CD4-positive, alpha-beta T cell treated with Interleukin-6 at 100 ng/mL for 8 hours (primary cell): ENCODE measurements at regions not wholly inside any gene's neighbourhood (a gene's known extent, or its start where the extent isn't known, plus 50 kb on each side); places are given as distances from the start of the nearest gene placed in this dataset.

Source experiments
- DNase-seq: peaks from one replicate; pipeline ENCODE4 v3.0.0-alpha.2; 2020; ENCODE audit warnings: mixed read lengths, low spot score

GRCh38 chr2:2848621-2849333 lies 517.7 kb upstream of the MYT1L start:
- DNase-seq: no peak

- no peak for DNase-seq
Observed at GRCh38 chr2:2848198-2848597, 517.1 kb upstream of the MYT1L start.

DNA sequence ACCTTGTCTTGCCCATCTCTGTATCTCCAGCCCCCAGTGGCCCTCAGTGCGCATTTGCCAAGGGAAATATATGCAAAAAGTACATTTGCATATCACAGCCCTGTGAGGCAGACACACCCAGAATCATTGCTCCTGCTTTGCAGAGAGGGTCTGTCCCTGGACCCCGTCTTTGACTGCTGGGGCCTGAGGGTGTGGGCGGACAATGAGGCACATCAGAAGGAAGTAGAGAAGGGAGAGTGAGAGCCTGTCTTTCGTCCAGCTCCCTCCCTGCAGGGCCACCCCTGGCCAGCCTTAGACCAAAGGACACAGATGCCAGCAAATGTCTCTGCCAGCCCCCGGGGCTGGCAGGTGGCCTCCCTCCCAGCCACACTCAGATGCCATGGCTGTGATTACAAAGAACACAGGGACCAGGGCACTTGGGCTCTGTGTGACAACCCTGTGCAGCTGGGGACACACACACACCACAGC lies 516.2 kb upstream of the MYT1L start:
- no peak for DNase-seq

GRCh38 chr2:2846332-2847208 lies 515.5 kb upstream of the MYT1L start:
- DNase-seq: no peak

- no peak for DNase-seq
Observed at GRCh38 chr2:2845806-2846315, 514.8 kb upstream of the MYT1L start.

- no peak for DNase-seq
Observed at GRCh38 chr2:2845267-2845666, 514.2 kb upstream of the MYT1L start.

DNA sequence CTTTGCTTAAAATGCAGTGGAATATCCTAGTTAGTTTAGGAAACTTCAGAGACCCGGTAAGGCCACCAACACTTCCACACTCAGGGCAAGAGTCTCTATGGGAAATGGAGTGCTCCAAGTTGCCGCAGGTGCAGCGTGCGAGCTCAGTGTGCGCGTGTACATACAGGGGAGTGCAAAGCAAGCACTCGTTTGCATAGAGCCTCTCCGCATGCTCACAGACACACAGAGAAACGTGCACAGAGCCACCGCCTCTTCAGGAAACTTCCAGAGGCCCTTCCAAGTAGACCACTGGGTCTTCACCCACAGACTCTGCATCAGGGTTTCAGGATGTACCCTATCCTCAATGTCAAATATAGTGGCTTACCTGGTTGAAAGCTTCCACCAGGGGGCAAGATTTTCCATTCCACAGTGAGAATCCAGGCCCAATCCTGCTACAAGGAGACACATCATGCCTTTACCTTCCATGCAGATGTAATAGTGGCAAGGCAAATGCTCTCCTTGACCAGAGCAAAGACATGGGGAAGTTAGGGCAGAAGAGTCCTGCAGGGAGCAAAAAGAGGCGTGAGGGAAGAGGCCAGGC lies 513.0 kb upstream of the MYT1L start:
- no peak for DNase-seq

DNA sequence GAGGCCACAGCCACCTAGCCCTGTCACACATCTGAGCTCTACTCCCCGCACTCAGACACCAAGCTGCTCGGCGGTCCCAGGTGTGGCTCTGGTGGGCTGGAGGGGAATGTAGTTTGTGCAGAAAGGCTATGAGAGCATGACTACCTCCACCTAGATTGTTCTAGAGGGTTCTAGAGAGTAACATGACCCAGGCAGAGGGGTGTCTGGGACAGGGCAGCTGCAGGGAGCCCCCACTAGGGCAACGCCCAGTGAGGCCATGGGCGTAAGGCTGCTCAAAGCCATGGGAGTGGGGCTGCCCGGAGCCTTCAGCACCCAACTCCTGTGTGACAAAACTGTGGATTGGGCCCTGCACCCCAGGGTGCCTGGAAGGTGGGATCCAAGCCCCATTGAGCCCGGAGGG lies 511.4 kb upstream of the MYT1L start:
- no peak for DNase-seq

GRCh38 chr2:2840681-2841300 lies 509.7 kb upstream of the MYT1L start:
- DNase-seq: no peak

DNA sequence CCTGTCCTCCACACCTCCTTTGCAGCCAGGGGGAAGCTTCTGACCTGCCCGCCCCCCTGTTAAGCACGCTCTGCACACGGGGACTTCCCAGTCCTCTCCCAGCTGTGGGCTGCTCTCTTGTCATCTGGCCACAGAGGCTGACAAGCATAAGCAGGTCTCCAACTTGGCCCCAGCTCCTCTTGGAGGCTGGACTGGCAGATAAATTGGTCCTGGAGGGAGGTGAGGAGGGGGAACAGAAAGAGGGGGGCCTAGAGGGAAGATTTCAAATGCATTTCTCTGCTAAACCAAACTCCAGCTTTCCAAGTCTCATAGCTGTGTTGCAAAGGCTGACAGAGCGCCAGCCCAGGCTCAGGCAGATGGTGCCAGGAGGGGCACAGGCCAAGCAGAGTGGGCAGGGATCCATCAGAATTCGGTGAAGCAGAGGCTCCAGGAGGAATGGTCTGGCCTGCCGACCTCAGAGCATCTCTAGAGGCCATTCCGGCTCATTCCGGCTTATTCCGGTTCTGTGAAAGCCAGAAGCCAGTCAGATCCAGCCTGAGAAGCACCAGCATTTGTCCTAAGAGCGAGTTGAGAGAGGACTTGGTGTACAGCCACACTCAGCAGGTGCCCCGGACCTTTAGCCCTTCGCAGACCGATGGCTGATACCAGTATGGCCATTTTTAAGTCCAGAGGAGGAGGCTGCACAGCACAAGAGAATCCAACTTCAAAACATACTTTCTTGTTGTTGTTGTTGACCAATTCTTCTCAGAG lies 508.9 kb upstream of the MYT1L start:
- DNase-seq: no peak

- DNase-seq: no peak
Observed at GRCh38 chr2:2839393-2839781, 508.3 kb upstream of the MYT1L start.

GRCh38 chr2:2838548-2838845 lies 507.4 kb upstream of the MYT1L start:
- no peak for DNase-seq

- DNase-seq: no peak
Observed at GRCh38 chr2:2837746-2838547, 506.9 kb upstream of the MYT1L start.

- no peak for DNase-seq
Observed at GRCh38 chr2:2836343-2837070, 505.4 kb upstream of the MYT1L start.

- DNase-seq: no peak
Observed at GRCh38 chr2:2834516-2835254, 503.6 kb upstream of the MYT1L start.

DNA sequence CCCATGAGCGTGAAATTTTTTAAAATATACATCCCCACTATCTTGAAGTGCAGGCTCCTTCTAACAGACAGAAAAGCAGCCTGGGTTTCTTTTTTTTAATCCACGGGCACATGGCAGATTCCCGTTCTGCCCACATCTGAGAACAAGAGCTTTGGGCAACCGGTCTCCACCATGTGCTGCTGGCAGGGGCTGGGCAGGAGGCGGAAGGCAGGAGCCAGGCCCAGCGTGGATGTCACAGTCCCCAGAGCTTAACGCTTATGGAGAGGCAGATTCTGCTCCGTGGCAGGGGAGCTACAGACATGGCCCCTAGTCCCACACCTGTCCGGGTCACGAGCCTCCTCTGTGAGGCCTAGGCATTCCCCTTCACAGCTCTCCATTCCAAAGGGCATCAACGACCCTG lies 503.0 kb upstream of the MYT1L start:
- no peak for DNase-seq

DNA sequence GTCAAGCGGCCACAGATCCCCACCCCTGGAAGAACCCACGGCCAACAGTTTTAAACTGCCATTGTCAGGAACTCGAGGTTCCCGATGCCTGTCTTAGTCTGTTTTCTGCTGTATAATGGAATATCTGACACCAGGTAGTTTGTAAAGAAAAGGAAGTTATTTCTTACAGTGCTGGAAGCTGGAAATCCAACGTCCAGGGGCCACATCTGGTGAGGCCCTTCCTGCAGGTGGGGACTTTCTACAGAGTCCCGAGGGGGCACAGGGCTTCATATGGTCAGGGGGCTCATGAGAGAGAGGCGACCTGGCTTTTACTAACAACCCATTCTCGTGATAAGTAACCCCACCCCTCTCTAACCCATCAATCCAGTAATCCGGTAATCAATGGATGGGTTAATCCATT lies 501.6 kb upstream of the MYT1L start:
- DNase-seq: no peak

DNA sequence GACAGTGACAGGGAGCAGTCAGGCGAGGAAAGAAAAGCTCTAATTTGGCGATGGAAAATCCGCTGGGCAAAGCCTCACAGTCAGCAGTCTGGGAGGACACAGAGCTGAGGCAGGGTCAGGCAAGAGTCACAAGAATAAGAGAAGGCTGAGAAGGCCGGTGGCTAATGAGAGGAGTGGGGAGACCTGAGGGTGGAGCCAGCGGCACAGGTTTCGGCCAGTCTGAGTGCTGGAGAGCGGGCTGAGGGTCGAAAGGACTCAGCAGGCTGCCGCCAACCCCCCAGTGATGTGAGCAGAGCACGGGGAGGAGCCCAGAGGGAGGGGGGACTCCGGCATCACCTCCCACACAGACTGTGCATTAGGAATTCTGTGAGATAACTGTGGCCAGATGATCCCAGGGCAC lies 500.6 kb upstream of the MYT1L start:
- DNase-seq: no peak

- no peak for DNase-seq
Observed at GRCh38 chr2:2830576-2830975, 499.5 kb upstream of the MYT1L start.
